A673 (cell line): ENCODE measurements at regions not wholly inside any gene's neighbourhood (a gene's known extent, or its start where the extent isn't known, plus 50 kb on each side); places are given as distances from the start of the nearest gene placed in this dataset.

ENCODE experiments used
- BruUV-seq: library from RNA; stranded (reverse); fragments of 400-500 nt; replicated peaks from 2 replicates; lab custom pipeline; 2021; lab: Mats Ljungman, UMichigan
- CTCF ChIA-PET: fragments of 300-600 bp; sonication (Branson Sonifier 250); formaldehyde crosslinking; loops from one replicate; lab custom pipeline; 2022; ENCODE audit warnings: antibody characterized with exemption; lab: Charles Lee
- POLR2A ChIA-PET: fragments of 300-600 bp; sonication (Branson Sonifier 250); formaldehyde crosslinking; loops from one replicate; lab custom pipeline; 2022; ENCODE audit warnings: antibody characterized with exemption; ENCODE audit not compliant: low non-redundant PET; lab: Charles Lee
- DNase-seq: peaks from one replicate; pipeline ENCODE4 v3.0.0-alpha.2; 2015; ENCODE audit warnings: low spot score
- H3K27ac ChIP-seq: fragments of 200-600 bp; sonication (generic); 2 replicates; pipeline ENCODE4 v1.5.1; 2016; ENCODE audit warnings: mixed run types, low read depth, mild to moderate bottlenecking, mixed read lengths, antibody characterized with exemption, low read length; ENCODE audit not compliant: poor library complexity, severe bottlenecking
- H3K27me3 ChIP-seq: fragments of 200-600 bp; sonication (generic); replicated peaks from 2 replicates; pipeline ENCODE4 v1.6.1; 2017; ENCODE audit warnings: mixed run types, low read depth, mild to moderate bottlenecking, mixed read lengths, antibody characterized with exemption, low read length; ENCODE audit not compliant: insufficient read depth, poor library complexity
- H3K36me3 ChIP-seq: fragments of 200-600 bp; sonication (generic); 2 replicates; pipeline ENCODE4 v1.6.1; 2016; ENCODE audit warnings: mixed run types, mild to moderate bottlenecking, mixed read lengths, antibody characterized with exemption, low read length; ENCODE audit not compliant: insufficient read depth, poor library complexity, severe bottlenecking
- H3K4me1 ChIP-seq: fragments of 200-600 bp; sonication (generic); 2 replicates; pipeline ENCODE4 v1.6.1; 2017; ENCODE audit warnings: mixed run types, mild to moderate bottlenecking, mixed read lengths, antibody characterized with exemption, low read length; ENCODE audit not compliant: insufficient read depth, poor library complexity, severe bottlenecking
- H3K4me3 ChIP-seq: fragments of 200-600 bp; sonication (generic); 2 replicates; pipeline ENCODE4 v1.5.1; 2016; ENCODE audit warnings: low read depth, mixed run types, mild to moderate bottlenecking, mixed read lengths, low read length; ENCODE audit not compliant: poor library complexity, severe bottlenecking
- H3K9me3 ChIP-seq: fragments of 200-600 bp; sonication (generic); 2 replicates; pipeline ENCODE4 v1.6.1; 2016; ENCODE audit warnings: mixed run types, low read depth, mild to moderate bottlenecking, mixed read lengths, antibody characterized with exemption, low read length; ENCODE audit not compliant: poor library complexity, severe bottlenecking
- CTCF ChIP-seq: fragments of 300-800, 200-600 bp; sonication (generic); conservative IDR thresholded peaks from 2 replicates; pipeline ENCODE4 v1.5.1; 2017; ENCODE audit warnings: low read depth, mild to moderate bottlenecking, antibody characterized with exemption, low read length, moderate library complexity, mixed read lengths
- EZH2 ChIP-seq: fragments of 200-600 bp; sonication (generic); IDR thresholded peaks from 2 replicates; pipeline ENCODE4 v1.6.1; 2017; ENCODE audit warnings: borderline replicate concordance, low read depth, mild to moderate bottlenecking, mixed read lengths, antibody characterized with exemption, low read length; ENCODE audit not compliant: poor library complexity, severe bottlenecking
- intact Hi-C: fragments of 100-400 bp; cut with micrococcal nuclease; formaldehyde crosslinking; loops from one replicate; pipeline ENCODE4 v1.10.0; 2022; ENCODE audit not compliant: unreplicated experiment

GRCh38 chrX:4322916-4323315, 609.5 kb upstream of the PRKX start:
- BruUV-seq: no TSS peak
- no peak for DNase-seq
- Histone ChIP-seq H3K9me3 (no peaks in the 10 kb centered on the region), H3K36me3 (no peaks in the 10 kb centered on the region), H3K4me3 (no peak overlapping the region), H3K27me3 (no peaks in the 10 kb centered on the region), H3K4me1 (no peaks in the 10 kb centered on the region), H3K27ac (no peak overlapping the region)
- intact Hi-C loops: no loop called here
- ChIA-PET CTCF (no interaction called here), POLR2A (no interaction called here)
- no peak for TF ChIP-seq EZH2
- no peak for TF ChIP-seq CTCF

- H3K27me3 ChIP-seq: no peaks in the 10 kb centered on the region
- no peaks in the 10 kb centered on the region for H3K36me3 ChIP-seq
- BruUV-seq: no TSS peak
- CTCF ChIA-PET: no interaction called here
- TF ChIP-seq EZH2 (no peak), CTCF (no peak)
- H3K27ac ChIP-seq: no peak overlapping the region
- POLR2A ChIA-PET: no interaction called here
- no peak overlapping the region for H3K4me3 ChIP-seq
- H3K4me1 ChIP-seq: no peaks in the 10 kb centered on the region
- H3K9me3 ChIP-seq: no peaks in the 10 kb centered on the region
- no peak for DNase-seq
- intact Hi-C loops: no loop called here
These were observed 607.0 kb upstream of the PRKX start for GRCh38 chrX:4320436-4320947.

GRCh38 chrX:4315891-4316290, 602.4 kb upstream of the PRKX start:
- POLR2A ChIA-PET: no interaction called here
- BruUV-seq: no TSS peak
- Histone ChIP-seq H3K4me3 (no peak overlapping the region), H3K9me3 (no peaks in the 10 kb centered on the region), H3K4me1 (no peaks in the 10 kb centered on the region), H3K27me3 (no peaks in the 10 kb centered on the region), H3K27ac (no peak overlapping the region), H3K36me3 (no peaks in the 10 kb centered on the region)
- CTCF ChIA-PET: no interaction called here
- intact Hi-C loops: no loop called here
- DNase-seq: no peak
- no peak for TF ChIP-seq CTCF
- TF ChIP-seq EZH2: no peak
